ENCODE measurements at regions not wholly inside any gene's neighbourhood (a gene's known extent, or its start where the extent isn't known, plus 50 kb on each side); places are given as distances from the start of the nearest gene placed in this dataset.
"Not testable (repeated sequence)": the region's sequence is repeated elsewhere in the genome, so short reads cannot be mapped to it uniquely, and the experiment has no call there.

DNA sequence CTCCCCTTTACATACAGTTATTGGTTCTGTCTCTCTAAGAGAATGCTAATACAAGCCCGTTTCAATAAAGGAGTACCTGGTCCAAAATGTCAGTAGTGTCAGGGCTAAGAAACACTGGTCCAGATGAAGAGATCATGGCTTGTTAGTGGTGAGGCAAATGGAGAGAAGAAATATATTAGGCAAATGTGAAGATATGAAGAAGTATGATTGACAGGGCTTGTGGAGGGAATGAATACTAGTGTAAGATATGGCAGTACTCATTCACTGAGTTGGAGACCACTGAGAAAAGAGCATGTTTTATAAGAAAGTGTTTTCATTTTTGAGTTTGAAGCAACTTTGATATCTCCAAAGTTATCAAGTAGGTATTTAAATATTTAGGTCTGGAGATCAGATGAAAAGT, 290.5 kb upstream of the MEF2C start:
- no peak for DNase-seq

DNA sequence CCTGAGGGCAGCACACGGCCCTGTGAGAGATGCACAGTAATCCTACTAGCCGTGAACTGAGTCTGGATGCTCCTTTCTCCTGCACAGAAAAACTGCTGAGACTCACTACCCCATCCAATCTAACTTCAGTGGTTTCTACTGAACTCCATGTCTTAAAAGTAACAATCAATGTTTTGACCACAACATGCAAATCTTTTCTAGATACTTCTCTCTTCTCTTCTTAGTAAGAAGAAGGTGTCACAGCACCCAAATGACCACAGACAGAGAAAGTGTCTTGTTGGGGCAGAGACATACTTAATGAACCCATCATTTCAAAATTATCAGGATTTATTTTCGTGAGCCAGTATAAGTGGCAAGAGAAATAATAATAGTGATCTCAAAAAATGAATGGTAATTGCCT, 285.8 kb upstream of the MEF2C start:
- no peak for DNase-seq

DNA sequence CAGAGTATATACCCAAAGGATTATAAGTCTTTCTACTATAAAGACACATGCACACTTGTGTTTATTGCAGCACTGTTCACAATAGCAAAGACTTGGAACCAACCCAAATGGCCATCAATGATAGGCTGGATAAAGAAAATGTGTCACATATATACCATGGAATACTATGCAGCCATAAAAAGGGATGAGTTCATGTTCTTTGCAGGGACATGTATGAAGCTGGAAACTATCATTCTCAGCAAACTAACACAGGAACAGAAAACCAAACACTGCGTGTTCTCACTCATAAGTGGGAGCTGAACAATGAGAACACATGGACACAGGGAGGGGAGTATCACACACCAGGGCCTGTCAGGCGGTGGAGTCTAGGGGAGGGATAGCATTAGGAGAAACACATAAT, 281.7 kb upstream of the MEF2C start:
- DNase-seq, result not testable (repeated sequence)

DNA sequence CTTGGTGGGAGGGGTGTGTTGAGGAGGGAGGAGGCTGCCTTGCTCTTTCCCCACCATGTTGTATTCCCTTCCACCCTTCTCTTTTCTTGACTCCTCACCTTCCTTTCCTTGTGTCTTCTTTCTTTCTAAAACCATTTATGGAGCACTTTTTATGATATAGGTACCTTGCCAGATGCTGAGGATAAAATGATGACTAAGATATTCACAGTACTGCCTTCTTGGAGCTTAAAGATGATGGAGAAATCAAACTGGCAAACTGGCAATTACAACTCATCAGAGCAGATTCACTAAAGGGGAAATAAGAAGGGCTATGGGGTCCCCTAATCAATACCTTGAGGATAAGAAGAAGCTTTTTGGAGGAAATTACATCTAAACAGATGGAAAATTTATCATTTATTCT, 273.2 kb upstream of the MEF2C start:
- DNase-seq, result no peak

DNA sequence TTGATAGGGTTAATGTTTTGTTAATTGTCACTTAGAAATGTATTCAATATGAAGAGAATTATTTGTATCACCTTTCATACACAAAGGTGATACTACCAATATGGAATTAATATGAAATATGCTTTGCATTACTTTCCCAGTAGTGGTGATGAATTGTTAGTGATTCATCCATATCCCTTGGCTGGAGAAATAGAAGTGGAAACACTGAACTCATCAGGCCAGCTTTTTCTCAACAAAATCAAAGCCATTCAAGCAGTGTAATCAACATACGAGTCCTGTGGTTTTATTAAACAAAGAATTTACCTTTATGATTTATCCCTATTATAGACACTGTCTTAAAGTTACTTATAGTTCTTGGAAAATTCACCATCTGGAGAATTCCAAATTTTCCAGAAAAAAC, 264.0 kb upstream of the MEF2C start:
- no peak for DNase-seq

DNA sequence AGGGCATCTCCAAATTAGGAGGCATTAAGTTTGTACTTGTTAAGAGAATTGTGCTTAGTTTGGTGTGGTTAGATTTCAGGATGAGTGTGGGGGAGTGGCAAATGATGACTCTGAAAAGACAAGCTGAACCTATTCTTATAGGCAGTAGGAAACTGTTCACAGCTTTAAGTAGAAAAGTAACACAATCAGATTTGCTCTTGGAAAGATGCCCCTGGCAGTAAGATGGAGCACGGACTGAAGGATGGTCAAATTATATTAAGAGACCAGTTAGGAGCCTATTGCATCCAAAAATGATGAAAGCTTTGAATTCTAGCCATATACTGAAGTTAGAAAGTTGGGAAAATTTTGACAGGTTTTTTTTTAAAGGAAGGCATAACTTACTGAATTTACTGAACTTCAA, 254.2 kb upstream of the MEF2C start:
- DNase-seq, result no peak

DNA sequence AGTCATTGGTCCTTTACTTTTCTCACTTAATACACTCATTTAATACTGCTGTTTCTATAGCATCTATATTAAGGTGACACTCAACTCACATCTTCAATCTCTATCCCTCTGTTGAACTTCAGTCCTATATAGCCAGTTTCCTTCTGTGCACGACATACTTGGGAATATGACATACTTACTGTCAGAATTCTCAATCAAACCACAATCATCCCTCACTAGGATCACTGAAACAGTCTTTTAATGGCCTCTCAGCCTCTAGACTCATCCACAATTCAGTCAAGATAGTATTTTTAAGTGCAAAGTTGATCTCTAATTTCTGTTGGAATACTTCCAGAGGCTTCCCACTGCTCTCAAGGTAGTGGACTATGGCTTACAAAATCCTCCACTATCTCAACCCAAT, 251.0 kb upstream of the MEF2C start:
- no peak for DNase-seq

DNA sequence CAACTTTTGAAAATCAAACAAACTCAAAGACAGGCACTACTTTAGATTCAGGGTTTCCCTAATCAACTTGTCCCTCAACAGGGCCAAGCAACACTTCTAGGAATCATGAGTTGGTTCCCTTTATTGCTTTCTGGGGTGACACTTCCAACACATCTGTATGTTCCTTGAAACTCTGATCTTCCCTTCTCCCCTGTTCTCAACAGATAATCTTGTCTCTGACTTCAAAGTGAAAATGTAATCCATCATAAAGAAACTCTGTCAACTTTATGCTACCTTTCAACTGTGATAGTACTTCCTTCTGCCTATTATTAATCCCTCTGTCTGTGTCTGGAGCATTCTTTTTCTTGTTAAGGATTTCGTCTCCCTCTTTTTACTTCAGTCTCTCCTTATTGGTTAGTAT, 250.1 kb upstream of the MEF2C start:
- no peak for DNase-seq

DNA sequence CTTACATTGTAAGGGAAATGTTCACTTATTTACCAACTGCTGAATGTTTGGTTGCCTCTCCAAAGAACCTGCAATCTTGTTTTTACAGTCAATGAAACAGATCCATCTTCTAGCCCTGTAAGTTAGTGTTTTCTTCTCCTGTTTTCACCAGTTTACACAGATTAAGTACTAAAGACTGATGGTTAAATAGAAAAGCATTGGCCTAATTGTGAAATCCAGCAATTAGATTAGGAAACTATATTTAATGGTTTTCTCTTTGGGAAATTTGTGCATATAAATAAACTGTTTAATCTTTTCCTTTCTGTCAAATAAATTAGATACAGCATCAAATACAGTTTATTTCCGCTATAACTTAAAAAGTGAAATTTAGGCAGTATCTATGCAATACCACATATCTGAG, 247.9 kb upstream of the MEF2C start:
- no peak for DNase-seq

DNA sequence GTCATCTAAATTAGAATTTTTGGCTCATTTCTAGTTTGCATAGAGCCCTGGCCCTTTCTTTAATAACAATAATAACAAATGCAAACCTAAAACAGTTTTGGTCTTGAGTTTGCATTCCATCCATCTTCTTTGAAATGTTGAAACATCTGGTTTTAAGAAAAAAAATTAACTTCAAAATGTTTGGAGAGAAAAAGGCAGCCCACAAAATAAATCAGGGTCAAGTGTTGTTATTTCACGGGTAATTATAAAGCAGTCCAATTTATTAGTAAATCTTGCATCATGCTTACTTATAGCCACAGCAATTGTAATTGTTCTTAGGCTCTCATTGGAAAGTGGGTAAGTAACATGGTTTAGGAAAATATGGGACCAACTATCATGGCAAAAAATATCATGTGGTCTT, 247.0 kb upstream of the MEF2C start:
- DNase-seq, result no peak

DNA sequence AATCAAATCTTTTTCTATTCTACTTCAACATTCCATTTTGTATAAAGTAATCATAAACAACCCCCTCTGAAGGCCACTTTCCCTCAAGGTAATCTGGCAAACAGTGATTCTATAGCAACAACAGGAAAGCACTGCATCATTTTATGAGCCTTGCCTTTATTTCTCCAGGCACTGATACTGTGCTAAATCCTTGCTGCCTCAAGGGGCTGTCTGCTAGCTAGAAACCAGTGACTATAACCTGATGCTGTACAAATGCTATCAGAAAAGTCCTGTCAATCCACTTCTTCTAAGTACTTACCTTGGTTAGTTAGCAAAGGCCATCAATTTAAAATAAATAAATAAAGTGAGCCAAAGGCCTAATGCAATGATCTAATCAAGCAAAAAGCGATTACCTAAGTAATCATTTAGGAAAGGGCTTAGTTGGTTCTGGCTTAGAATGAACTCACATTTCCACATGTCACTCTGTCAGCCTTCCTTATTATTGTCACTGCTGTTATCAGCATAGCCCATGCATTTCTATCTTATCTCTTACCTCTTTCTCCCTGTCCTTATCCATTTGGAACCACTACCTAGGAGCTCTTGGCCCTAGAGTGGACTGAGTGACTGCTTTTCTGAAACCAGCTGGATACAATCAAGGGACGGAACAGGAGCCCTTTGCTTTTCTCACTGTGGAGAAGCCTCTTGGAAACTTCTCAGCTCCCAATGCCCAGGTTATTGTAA, 246.1 kb upstream of the MEF2C start:
- no peak for DNase-seq

DNA sequence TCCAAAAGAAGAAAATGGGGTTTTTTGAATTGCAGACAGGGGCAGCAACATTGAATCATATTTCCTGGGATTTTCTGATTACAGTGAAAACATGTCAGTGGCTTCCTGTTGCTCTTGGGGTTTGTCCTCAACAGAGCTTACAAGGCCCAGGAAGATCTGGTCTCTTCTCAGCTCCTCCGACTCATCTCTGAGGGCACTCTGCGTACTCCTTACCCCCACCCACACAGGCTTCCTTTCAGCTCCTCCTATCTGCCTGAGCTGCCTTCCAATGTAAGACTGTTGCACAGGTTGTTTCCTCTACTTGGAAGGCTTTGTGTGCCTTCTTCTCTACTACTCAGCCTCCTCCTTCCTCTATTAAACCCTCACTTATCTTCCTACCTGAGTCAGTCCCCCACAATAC, 245.1 kb upstream of the MEF2C start:
- no peak for DNase-seq

DNA sequence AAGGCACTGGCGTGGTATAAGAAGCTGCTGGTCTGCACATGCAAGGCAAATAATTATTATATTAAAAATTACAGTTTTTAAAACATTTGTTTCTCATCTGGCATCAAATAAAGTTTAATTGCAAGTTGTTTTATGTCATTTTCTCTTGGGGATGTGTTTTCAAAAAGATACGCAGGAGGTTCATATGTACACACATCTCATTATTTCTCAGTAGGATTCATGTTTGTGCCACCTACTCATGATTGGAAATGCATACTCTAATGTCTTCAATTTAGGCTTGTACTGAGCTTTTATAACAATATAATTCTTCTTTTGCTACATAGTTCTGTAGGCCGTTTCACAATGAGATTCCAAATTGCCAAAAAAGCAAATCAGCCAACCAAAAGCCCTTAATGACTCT, 244.2 kb upstream of the MEF2C start:
- DNase-seq, result no peak

DNA sequence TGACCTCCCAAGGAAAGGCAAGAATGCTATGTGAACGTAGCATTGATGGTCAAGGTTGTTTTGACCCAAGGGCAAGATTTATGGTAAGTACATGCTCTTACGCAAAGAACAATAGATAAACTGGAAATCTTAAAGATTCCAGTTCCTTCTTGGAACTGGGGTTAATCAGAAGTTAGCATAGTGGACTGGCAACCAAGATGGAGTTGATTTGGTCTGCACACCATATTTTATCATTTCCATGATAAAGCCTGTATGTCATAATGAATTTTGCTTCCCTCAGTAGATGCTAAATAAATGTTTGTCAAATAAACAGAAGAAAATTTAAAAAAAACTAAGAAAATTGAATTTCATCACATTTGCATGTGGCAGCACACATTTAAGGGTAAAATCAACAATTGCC, 242.4 kb upstream of the MEF2C start:
- no peak for DNase-seq

DNA sequence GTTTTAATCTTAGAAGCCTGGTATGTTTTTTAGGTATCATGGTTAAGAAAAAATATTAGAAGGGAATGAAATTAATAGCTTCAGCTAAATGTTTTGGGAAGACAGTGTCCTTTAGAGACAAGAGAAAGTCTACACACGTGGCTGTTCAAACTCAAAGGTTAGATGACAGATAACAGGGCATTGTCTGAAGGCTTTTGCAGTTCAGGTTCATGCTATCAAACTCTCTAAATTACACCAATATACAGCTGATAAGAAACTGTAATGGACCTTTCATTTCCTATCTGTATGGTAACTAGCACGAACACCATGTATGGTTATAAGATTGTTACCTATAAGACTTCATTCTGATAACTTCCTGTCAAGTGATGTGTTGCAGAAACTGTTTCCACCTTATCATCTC, 240.6 kb upstream of the MEF2C start:
- DNase-seq, result no peak

DNA sequence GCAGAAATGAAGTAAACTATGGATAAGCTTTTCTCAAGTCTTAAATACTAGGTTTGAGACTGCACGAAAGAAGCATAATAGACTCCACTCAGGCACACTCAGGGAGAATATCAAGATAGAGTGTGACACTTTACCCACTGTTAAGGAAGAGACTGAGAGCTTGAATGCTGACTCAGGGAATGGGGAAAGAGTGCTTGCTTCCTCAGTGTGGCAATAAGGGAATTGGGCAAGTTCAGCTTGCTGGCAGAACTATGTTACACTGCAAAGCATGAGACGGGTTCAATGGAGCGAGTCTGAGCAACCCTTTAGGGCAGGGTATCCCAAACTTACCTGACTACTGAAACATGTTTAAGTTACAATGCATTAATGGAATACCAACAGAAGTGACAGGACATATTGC, 237.7 kb upstream of the MEF2C start:
- no peak for DNase-seq

DNA sequence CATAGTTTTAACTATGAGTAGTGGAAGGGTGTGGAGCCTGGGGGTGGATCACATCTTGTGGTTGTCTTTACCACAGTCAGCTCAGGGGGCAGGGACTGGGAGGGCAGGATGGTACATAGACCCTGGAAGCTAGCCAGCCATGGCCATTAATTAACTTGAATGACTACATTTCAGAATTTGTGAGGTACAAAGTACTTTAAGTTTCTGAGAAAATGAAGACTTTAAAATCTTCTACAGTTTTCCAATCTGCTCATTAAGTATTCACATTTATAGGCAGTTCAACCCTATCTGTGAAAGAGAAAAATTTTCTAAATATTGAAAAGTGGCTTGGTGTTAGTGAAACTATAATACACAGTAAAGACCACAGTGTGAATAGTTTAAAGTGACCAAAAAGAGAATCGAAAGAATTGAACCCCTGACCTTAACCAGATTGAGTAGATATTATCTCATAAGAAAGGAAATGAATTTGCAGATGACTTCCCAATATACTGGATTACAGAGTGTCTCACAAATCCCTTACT, 234.2 kb upstream of the MEF2C start:
- no peak for DNase-seq

DNA sequence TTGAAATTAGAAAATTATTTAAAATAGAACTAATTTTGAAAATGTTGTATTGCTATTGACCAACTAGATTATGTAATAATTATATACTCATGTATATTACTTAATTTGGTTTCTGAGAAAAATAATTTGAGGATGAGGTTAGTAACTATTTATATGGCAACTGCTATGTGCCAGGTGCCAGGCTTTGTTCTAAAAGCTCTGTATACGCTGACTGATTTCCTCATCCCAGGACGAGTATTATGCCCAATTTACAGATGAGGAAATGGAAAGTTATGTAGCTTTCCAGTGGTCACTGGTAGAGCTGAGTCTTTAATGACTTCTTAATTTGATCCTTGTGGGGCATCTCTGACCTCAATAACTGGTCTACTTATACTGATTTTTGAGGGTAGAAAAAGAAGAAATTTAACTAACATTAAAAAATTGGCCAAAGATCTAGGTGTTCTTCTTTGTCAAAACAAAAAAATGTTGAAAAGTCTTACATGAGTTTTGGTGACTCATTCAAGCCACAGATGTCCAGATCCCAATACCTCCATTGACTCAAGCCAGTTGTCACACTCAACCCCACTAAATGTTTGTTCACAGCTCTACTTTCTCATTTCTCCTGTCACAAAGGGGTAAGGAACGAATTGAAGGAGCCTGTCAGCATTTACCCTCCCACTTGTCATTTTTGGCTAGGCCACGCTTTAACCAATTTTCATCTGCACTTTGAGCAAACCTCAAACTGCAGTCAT, 228.1 kb upstream of the MEF2C start:
- no peak for DNase-seq

DNA sequence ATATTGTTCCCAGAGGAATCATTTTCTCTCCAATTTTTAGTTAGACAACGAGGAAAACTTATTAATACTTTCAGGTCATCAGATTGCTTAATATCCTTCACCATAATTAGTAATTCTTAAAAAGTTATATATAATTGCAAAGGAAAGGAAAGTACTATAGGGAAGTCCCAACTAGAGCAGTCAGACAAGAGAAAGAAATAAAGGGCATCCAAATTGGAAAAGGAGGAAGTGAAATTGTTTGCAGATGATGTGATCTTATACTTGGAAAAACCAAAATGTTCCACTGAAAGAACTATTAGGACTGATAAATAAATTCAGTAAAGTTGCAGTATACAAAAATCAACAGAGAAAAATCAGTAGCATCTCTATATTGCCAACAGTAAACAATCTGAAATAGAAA, 223.5 kb upstream of the MEF2C start:
- no peak for DNase-seq

DNA sequence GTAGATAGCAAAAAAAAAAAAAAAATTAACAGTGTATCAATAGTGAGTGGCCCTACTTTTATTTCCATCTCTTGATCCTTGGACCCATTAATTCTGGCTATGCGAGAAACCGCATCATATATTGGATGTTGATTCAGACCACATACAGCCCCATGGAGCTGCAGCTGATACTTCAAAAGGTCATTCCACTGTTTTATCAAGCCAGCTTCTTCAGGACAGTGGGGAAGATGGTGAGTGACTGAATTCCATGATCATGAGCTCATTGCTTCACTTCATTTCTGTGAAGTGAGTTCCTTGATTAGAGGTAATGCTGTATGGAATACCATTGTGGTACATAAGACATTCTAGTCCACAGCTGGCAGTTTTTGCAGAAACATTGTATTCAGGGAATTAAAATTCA, 222.9 kb upstream of the MEF2C start:
- no peak for DNase-seq

DNA sequence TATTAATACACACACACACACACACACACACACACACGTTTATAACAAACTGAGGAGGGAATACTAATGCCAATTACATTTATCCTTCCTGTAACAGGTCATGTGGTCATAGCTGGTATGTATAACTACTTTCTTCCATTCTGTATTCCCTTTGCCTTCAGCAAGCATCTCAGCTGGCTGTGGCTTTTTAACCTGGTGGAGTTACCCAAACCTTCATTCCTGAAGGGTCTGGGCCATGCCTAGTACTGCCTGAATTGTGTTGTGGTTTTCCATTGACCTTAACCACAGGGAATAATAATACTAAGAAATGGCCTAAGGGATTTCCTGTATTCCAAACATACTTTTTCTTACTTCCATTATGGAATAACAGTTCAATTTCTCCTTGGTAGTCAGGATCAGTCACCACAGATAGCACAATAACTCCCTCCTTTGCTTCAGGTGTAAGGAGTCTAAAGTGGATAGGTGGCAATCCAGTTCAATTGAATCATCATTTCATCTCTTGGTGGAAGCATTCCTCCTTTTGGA, 222.2 kb upstream of the MEF2C start:
- DNase-seq, result no peak

DNA sequence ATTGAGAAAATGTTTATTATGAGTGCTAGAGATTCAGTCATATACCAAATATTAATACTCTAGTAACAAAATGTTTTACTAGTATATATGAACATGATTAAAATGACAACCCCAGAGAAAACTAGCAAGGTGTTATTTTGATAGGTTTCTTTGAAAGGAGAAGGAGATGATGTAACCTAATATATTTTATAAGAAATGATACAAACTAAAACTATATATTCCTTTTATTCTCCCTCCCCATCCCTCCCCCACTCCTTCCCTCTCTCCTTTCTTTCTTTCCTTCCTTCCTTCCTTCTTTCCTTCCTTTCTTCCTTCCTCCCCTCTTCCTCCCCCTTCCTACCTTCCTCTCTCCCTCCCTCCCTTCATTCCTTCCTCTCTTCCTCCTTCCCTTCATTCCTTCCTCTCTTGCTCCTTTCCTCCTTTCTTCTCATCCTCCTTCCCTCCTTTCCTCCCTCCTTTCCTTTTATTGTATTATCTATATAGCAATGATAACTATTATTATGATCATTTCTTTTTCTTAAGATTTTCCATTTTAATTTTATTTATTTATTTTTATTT, 215.3 kb upstream of the MEF2C start:
- no peak for DNase-seq

DNA sequence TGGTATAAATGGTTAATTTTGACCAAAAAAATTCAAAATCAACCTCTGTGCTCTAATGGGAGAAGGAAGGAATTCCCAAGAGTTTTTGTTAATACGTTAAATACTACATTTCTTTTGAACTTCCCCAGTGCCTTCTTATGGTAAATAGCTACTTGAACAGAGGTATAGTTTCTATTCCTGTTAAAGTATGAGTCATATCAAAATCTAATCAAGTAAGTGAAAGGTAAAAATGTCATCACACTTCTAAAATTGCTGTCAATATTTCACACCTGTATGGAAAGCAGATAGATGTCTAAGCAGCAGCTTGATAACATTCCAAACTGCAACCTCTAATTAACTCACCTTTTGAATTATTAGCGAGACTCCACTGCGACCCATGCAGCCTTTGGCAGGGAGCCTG, 214.1 kb upstream of the MEF2C start:
- DNase-seq, result no peak

DNA sequence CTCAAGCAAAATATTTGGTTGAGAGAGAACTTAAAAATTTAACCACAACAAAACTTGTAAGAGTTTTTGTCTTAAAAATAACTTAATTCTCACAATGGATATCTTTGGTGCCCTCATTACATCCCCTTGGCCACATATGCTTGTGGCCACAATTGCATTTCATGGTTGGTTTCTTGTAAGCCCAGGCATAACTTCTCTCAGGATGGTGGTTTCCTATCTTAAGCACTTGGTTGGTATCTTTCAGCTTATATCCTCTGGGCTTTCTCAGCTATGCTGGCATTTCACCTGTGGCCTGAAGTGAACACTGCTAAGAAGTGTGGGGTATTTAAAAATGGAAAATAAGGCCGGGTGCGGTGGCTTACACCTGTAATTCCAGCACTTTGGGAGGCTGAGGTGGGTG, 212.4 kb upstream of the MEF2C start:
- no peak for DNase-seq

Measured in GOT3 (cell line).